Left ventricle myocardium inferior (tissue), 1 donor: ENCODE measurements at regions not wholly inside any gene's neighbourhood (a gene's known extent, or its start where the extent isn't known, plus 50 kb on each side); places are given as distances from the start of the nearest gene placed in this dataset.

Experiments
- DNase-seq: peaks from one replicate; pipeline ENCODE4 v3.0.0-alpha.2; 2020
- H3K27ac ChIP-seq: fragments of 200-600 bp; replicated peaks from 2 replicates; pipeline ENCODE4 v1.8.0; 2021
- H3K27me3 ChIP-seq: fragments of 200-600 bp; 2 replicates; pipeline ENCODE4 v1.8.0; 2021; ENCODE audit warnings: low read depth
- H3K36me3 ChIP-seq: fragments of 200-600 bp; 2 replicates; pipeline ENCODE4 v1.8.0; 2021
- H3K4me1 ChIP-seq: fragments of 200-600 bp; 2 replicates; pipeline ENCODE4 v1.8.0; 2021
- H3K4me3 ChIP-seq: fragments of 200-600 bp; 2 replicates; pipeline ENCODE4 v1.8.0; 2021; ENCODE audit warnings: mild to moderate bottlenecking, moderate library complexity
- H3K9me3 ChIP-seq: fragments of 200-600 bp; replicated peaks from 2 replicates; pipeline ENCODE4 v1.8.0; 2021
- CTCF ChIP-seq: fragments of 200-600 bp; IDR thresholded peaks from 2 replicates; pipeline ENCODE4 v1.8.0; 2021; ENCODE audit warnings: antibody characterized with exemption, mild to moderate bottlenecking, borderline replicate concordance
- intact Hi-C: fragments of 100-400 bp; cut with micrococcal nuclease; formaldehyde crosslinking; loops from one replicate; pipeline ENCODE4 v1.11.0; 2022
- donor health status: DM: no; HTN: yes; CAD: no; lungs with severe emphysema.

- H3K36me3 ChIP-seq: no peaks in the 10 kb centered on the region
- H3K4me1 ChIP-seq: peaks cover 27% of the 10 kb centered on the region
- H3K27me3 ChIP-seq: no peaks in the 10 kb centered on the region
- H3K9me3 ChIP-seq: no peaks in the 10 kb centered on the region
- intact Hi-C loops: no loop called here
- peak overlapping the region; percentile 32 for H3K27ac ChIP-seq
- no peak for DNase-seq
- H3K4me3 ChIP-seq: no peak overlapping the region
- TF ChIP-seq CTCF: no peak
These were observed 75.3 kb upstream of the PLCL2 start for GRCh38 chr3:16809482-16809881.

- Histone ChIP-seq H3K4me3 (no peak overlapping the region), H3K27ac (peak overlapping the region; percentile 32), H3K36me3 (no peaks in the 10 kb centered on the region), H3K9me3 (no peaks in the 10 kb centered on the region), H3K4me1 (peaks cover 27% of the 10 kb centered on the region), H3K27me3 (no peaks in the 10 kb centered on the region)
- no peak for DNase-seq
- intact Hi-C loops: no loop called here
- TF ChIP-seq CTCF: no peak
These were observed 74.8 kb upstream of the PLCL2 start for GRCh38 chr3:16809993-16810392.

- Histone ChIP-seq H3K36me3 (no peaks in the 10 kb centered on the region), H3K4me3 (no peak overlapping the region), H3K9me3 (no peaks in the 10 kb centered on the region), H3K27ac (peak overlapping the region; percentile 15), H3K4me1 (peaks cover 27% of the 10 kb centered on the region), H3K27me3 (no peaks in the 10 kb centered on the region)
- no peak for DNase-seq
- intact Hi-C loops: no loop called here
- no peak for TF ChIP-seq CTCF
These were observed 74.0 kb upstream of the PLCL2 start for GRCh38 chr3:16810593-16811367.

- TF ChIP-seq CTCF: no peak
- Histone ChIP-seq H3K4me1 (peaks cover 25% of the 10 kb centered on the region), H3K36me3 (no peaks in the 10 kb centered on the region), H3K4me3 (no peak overlapping the region), H3K27ac (no peak overlapping the region), H3K27me3 (no peaks in the 10 kb centered on the region), H3K9me3 (no peaks in the 10 kb centered on the region)
- intact Hi-C loops: no loop called here
- no peak for DNase-seq
These were observed 72.8 kb upstream of the PLCL2 start for GRCh38 chr3:16811950-16812349.

- no peaks in the 10 kb centered on the region for H3K27me3 ChIP-seq
- no peak for DNase-seq
- H3K9me3 ChIP-seq: no peaks in the 10 kb centered on the region
- no peak overlapping the region for H3K27ac ChIP-seq
- H3K36me3 ChIP-seq: no peaks in the 10 kb centered on the region
- H3K4me1 ChIP-seq: peaks cover 13% of the 10 kb centered on the region
- intact Hi-C loops: no loop called here
- TF ChIP-seq CTCF: no peak
- no peak overlapping the region for H3K4me3 ChIP-seq
These were observed 71.4 kb upstream of the PLCL2 start for GRCh38 chr3:16813336-16813735.
